ENCODE measurements at regions not wholly inside any gene's neighbourhood (a gene's known extent, or its start where the extent isn't known, plus 50 kb on each side); places are given as distances from the start of the nearest gene placed in this dataset.

GRCh38 chr11:45093761-45094455, 52.5 kb upstream of the PRDM11 start:
- TF ChIP-seq MAX (IDR thresholded peaks at IDR 0.05; ENCODE audit: insufficient read depth, insufficient read length) (no peak), POLR2A (IDR thresholded peaks at IDR 0.05; ENCODE audit: low read depth, low read length) (no peak), POLR2AphosphoS5 (IDR thresholded peaks at IDR 0.05; ENCODE audit: insufficient read depth, low read depth, low read length) (no peak)
- TF ChIP-seq, protein P1, sequence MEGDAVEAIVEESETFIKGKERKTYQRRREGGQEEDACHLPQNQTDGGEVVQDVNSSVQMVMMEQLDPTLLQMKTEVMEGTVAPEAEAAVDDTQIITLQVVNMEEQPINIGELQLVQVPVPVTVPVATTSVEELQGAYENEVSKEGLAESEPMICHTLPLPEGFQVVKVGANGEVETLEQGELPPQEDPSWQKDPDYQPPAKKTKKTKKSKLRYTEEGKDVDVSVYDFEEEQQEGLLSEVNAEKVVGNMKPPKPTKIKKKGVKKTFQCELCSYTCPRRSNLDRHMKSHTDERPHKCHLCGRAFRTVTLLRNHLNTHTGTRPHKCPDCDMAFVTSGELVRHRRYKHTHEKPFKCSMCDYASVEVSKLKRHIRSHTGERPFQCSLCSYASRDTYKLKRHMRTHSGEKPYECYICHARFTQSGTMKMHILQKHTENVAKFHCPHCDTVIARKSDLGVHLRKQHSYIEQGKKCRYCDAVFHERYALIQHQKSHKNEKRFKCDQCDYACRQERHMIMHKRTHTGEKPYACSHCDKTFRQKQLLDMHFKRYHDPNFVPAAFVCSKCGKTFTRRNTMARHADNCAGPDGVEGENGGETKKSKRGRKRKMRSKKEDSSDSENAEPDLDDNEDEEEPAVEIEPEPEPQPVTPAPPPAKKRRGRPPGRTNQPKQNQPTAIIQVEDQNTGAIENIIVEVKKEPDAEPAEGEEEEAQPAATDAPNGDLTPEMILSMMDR (IDR thresholded peaks at IDR 0.05; ENCODE audit: extremely low read depth in 1 of 2, insufficient read depth in 1 of 2, low read depth in 1 of 2, low read length in 2 of 2) = no peak
